ENCODE measurements at regions not wholly inside any gene's neighbourhood (a gene's known extent, or its start where the extent isn't known, plus 50 kb on each side); places are given as distances from the start of the nearest gene placed in this dataset.

DNA sequence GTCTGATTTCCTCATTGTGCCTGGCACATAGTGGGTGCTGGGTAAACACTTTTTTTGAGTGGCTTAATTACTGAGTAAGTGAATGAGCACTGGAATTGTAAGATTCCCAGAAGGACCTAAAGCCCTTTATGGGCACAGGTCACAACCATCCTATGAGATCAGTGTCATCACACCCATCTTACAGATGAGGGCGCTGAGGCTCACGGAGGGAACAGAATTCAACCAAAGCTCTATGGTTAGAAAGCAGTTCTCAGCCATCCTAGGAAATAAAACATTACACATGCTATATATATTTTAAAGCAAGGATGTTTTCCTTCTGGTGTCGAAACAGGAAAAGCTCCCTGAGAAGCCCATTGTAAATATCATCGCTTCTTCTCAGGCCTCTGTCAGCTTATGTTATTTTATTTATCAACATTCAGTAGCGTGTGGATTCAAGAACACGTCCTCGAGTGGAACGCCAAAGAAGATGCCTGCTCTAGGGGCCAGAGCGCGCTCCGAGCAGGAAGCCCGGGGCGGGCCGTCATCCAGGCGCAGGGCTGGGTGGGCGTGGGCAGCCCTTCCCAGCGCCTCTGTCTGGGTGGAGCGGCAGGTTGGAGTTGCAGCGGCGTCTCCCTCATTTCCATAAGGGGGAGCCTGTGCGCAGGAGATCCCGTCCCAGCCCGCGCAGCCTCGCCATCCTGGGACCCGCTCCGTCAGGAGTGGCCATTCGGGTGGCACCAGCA lies 155.8 kb upstream of the SMIM23 start:
- Mint-ChIP-seq H3K27me3 (peaks cover 19 to 39% (median 35%) of the 10 kb centered on the region in 5 donors), H3K36me3 (no peaks in the 10 kb centered on the region), H3K27ac (no peak overlapping the region), H3K4me1 (no peaks in the 10 kb centered on the region), H3K4me3 (no peak overlapping the region), H3K9me3 (peaks cover 0 to 2% (median 0%) of the 10 kb centered on the region in 11 donors)
- DNase-seq (no peak), ATAC-seq (peak; percentile 16)
- H3K36me3 ChIP-seq (ENCODE audit: control insufficient read depth in 2 of 3, insufficient read depth in 3 of 3, low read length in 3 of 3), result no peaks in the 10 kb centered on the region
- POLR2A ChIA-PET, result no interaction called here
- H3K9me3 ChIP-seq (ENCODE audit: control insufficient read depth in 2 of 3, low read length in 3 of 3), result no peaks in the 10 kb centered on the region
- intact Hi-C loops (cut with micrococcal nuclease), result no loop called here
- no peak overlapping the region for H3K27ac ChIP-seq (ENCODE audit: low read depth, low read length)
- H3K27me3 ChIP-seq (ENCODE audit: control insufficient read depth in 2 of 2, insufficient read depth in 2 of 2, low read length in 2 of 2), result no peaks in the 10 kb centered on the region
- no peaks in the 10 kb centered on the region for H3K4me1 ChIP-seq (ENCODE audit: control insufficient read depth in 2 of 2, insufficient read depth in 2 of 2, low read length in 2 of 2)
- CTCF ChIA-PET, result no interaction called here
- no peak overlapping the region for H3K4me3 ChIP-seq (ENCODE audit: low read length)

DNA sequence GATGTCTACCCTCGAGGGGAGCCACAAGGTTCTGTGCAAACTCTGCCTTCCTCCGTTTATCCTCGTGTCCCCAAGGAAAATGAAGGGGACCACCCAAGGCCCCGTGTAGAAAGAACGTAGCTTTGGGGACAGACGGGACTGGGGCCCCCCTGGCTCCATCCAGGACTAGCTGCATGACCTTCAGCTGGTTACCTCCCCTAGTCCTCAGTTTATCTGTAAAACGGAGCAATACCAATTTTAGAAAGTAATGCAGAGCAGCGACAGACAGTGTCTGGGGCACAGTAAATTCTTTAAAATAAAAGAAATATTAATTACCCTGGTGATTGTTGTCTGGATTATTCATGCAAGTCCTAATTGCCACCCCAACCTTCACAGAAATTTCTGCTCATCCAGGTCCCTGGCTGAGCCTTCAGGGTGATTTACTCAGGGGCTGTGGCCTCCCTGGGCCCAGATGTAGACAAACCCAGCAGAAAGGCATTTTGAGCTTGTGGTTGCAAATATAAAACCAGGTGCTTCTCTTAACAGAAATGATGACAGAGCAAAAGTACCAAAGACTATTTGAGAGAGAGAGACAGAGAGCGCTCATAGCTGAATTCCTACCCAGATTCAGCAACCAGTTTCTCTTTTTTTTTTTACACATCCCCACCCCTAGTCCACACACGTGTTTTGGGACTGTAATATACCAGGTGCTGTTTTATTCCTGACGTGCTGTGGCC lies 155.1 kb upstream of the SMIM23 start:
- H3K4me3 ChIP-seq (ENCODE audit: low read length), result no peak overlapping the region
- H3K27ac ChIP-seq (ENCODE audit: low read depth, low read length), result no peak overlapping the region
- H3K9me3 ChIP-seq (ENCODE audit: control insufficient read depth in 2 of 3, low read length in 3 of 3), result no peaks in the 10 kb centered on the region
- intact Hi-C loops (cut with micrococcal nuclease), result no loop called here
- H3K4me1 Mint-ChIP-seq, result no peaks in the 10 kb centered on the region
- ATAC-seq (no peak), DNase-seq (no peak)
- no peaks in the 10 kb centered on the region for H3K4me1 ChIP-seq (ENCODE audit: control insufficient read depth in 2 of 2, insufficient read depth in 2 of 2, low read length in 2 of 2)
- POLR2A ChIA-PET, result no interaction called here
- H3K9me3 Mint-ChIP-seq, result peaks cover 0 to 1% (median 0%) of the 10 kb centered on the region in 11 donors
- H3K27me3 Mint-ChIP-seq, result peaks cover 23 to 39% (median 35%) of the 10 kb centered on the region in 5 donors
- no peak overlapping the region for H3K27ac Mint-ChIP-seq
- H3K27me3 ChIP-seq (ENCODE audit: control insufficient read depth in 2 of 2, insufficient read depth in 2 of 2, low read length in 2 of 2), result no peaks in the 10 kb centered on the region
- H3K4me3 Mint-ChIP-seq, result no peak overlapping the region
- CTCF ChIA-PET, result no interaction called here
- H3K36me3 Mint-ChIP-seq, result no peaks in the 10 kb centered on the region
- no peaks in the 10 kb centered on the region for H3K36me3 ChIP-seq (ENCODE audit: control insufficient read depth in 2 of 3, insufficient read depth in 3 of 3, low read length in 3 of 3)

DNA sequence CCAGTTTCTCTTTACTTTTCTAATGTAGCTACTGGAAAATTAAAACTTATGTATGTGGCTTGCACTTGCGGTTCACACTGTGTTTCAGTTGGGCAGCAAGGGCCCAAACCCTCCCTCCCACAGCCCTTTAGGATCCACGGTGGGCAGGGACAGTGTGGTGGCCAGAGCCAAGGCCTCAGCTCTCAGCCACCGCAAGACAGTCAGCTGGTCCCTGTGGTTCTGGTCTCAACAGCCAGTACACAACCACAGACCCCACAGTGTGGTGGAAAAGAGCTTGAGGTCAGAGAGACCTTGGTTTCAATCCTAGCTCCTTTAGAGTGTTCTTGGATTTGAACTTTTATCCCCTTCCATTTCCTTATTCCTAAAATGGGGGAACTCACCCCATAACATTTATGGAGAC lies 153.0 kb upstream of the SMIM23 start:
- H3K4me1 Mint-ChIP-seq, result no peaks in the 10 kb centered on the region

DNA sequence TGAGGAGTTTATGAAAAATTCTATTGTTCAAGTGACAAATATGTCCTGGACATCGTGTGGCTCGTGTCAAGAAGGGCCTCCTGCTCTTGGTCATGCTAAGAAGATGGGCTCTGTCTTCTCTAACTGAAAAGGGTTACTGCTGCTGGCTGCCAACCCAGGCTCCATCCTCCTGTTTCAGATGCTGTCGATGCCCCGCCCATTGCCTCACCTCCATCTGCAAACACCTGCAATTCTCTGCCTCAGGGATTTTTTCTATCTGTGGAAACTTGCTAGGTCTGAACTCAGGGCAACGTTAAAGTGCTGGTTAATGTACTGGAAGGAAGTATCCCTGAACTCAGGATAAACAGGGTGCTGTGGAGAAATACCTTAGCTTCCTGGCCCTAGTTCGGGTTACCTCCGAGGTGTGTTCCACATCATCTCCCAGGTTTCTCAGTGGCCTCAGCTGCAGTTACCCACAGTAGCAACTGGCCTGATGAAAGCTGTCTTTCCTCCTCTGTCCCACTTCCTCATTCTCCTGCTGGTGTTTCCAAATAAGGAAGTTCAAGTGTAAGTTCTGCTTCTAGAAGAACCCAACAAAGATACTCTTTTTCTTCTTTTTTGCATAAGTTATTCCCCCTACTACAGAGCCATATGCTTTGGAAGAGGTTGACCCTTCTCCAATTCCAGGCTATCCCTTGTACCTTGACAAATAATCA lies 151.7 kb upstream of the SMIM23 start:
- Histone ChIP-seq H3K27me3 (ENCODE audit: control insufficient read depth in 2 of 2, insufficient read depth in 2 of 2, low read length in 2 of 2) (no peaks in the 10 kb centered on the region), H3K4me1 (ENCODE audit: control insufficient read depth in 2 of 2, insufficient read depth in 2 of 2, low read length in 2 of 2) (no peaks in the 10 kb centered on the region), H3K27ac (ENCODE audit: low read depth, low read length) (no peak overlapping the region), H3K36me3 (ENCODE audit: control insufficient read depth in 2 of 3, insufficient read depth in 3 of 3, low read length in 3 of 3) (no peaks in the 10 kb centered on the region), H3K4me3 (ENCODE audit: low read length) (no peak overlapping the region), H3K9me3 (ENCODE audit: control insufficient read depth in 2 of 3, low read length in 3 of 3) (no peaks in the 10 kb centered on the region)
- ChIA-PET POLR2A (no interaction called here), CTCF (no interaction called here)
- ATAC-seq (peak; percentile 73), DNase-seq (no peak)
- Mint-ChIP-seq H3K4me1 (no peaks in the 10 kb centered on the region), H3K27ac (no peak overlapping the region), H3K9me3 (peaks cover 0 to 1% (median 0%) of the 10 kb centered on the region in 11 donors), H3K36me3 (no peaks in the 10 kb centered on the region), H3K4me3 (no peak overlapping the region), H3K27me3 (peaks cover 17 to 42% (median 31%) of the 10 kb centered on the region in 5 donors)
- intact Hi-C loops (cut with micrococcal nuclease), result no loop called here

More for the DNA sequence above, 153.0 kb upstream of the SMIM23 start:
- Mint-ChIP-seq H3K27me3 (peaks cover 23 to 49% (median 41%) of the 10 kb centered on the region in 5 donors), H3K36me3 (no peaks in the 10 kb centered on the region), H3K4me3 (no peak overlapping the region), H3K9me3 (peaks cover 0 to 1% (median 0%) of the 10 kb centered on the region in 11 donors), H3K27ac (no peak overlapping the region)
- Histone ChIP-seq H3K36me3 (ENCODE audit: control insufficient read depth in 2 of 3, insufficient read depth in 3 of 3, low read length in 3 of 3) (no peaks in the 10 kb centered on the region), H3K4me3 (ENCODE audit: low read length) (no peak overlapping the region), H3K4me1 (ENCODE audit: control insufficient read depth in 2 of 2, insufficient read depth in 2 of 2, low read length in 2 of 2) (no peaks in the 10 kb centered on the region), H3K27ac (ENCODE audit: low read depth, low read length) (no peak overlapping the region), H3K27me3 (ENCODE audit: control insufficient read depth in 2 of 2, insufficient read depth in 2 of 2, low read length in 2 of 2) (no peaks in the 10 kb centered on the region), H3K9me3 (ENCODE audit: control insufficient read depth in 2 of 3, low read length in 3 of 3) (no peaks in the 10 kb centered on the region)
- intact Hi-C loops (cut with micrococcal nuclease), result no loop called here
- no peak for ATAC-seq
- DNase-seq, result no peak
- ChIA-PET POLR2A (no interaction called here), CTCF (no interaction called here)

DNA sequence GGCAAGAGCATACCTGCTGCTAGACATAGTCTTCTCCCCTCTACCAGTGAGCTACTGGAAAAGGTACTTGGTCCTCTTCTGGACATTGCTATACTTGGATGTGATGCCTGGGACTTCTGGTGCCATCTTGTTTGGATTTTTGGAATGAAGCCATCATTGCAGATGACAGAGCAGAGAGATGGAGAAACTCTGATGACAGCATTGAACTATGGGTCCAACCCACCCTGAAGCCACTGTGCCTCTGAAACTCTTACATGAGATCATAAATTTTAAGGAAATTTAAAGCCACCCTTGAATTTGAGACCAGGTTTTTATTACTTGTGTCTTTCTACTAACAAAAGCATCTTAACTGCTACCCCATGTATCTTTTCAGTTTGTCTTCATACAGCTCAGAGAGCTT lies 151.1 kb upstream of the SMIM23 start:
- Histone ChIP-seq H3K9me3 (ENCODE audit: control insufficient read depth in 2 of 3, low read length in 3 of 3) (no peaks in the 10 kb centered on the region), H3K4me3 (ENCODE audit: low read length) (no peak overlapping the region), H3K27ac (ENCODE audit: low read depth, low read length) (no peak overlapping the region), H3K4me1 (ENCODE audit: control insufficient read depth in 2 of 2, insufficient read depth in 2 of 2, low read length in 2 of 2) (no peaks in the 10 kb centered on the region), H3K27me3 (ENCODE audit: control insufficient read depth in 2 of 2, insufficient read depth in 2 of 2, low read length in 2 of 2) (no peaks in the 10 kb centered on the region), H3K36me3 (ENCODE audit: control insufficient read depth in 2 of 3, insufficient read depth in 3 of 3, low read length in 3 of 3) (no peaks in the 10 kb centered on the region)
- CTCF ChIA-PET, result no interaction called here
- no peaks in the 10 kb centered on the region for H3K4me1 Mint-ChIP-seq
- DNase-seq (no peak), ATAC-seq (peak; percentile 18)
- H3K27me3 Mint-ChIP-seq, result peaks cover 14 to 39% (median 27%) of the 10 kb centered on the region in 5 donors
- no peaks in the 10 kb centered on the region for H3K36me3 Mint-ChIP-seq
- no peak overlapping the region for H3K27ac Mint-ChIP-seq
- H3K4me3 Mint-ChIP-seq, result no peak overlapping the region
- intact Hi-C loops (cut with micrococcal nuclease), result no loop called here
- POLR2A ChIA-PET, result no interaction called here
- peaks cover 0 to 1% (median 0%) of the 10 kb centered on the region in 11 donors for H3K9me3 Mint-ChIP-seq

DNA sequence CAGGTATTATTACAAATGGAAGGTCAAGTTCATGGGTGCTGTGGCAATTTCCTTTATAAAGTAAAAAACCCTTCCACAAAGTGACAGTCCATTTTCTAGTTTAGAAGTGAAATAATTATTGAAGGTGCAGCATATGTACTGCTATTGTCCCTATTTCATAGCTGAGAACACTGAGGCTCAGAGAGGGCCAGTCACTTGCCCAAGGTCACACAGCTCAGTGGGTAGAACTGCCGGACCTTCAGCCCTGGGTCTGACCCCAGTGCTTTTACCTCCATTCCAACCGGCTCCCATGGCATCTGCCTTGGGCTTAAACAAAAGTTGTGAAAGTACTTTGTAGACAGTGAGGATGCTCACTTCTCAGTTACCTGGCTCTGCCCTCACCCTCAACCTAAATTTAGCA lies 150.6 kb upstream of the SMIM23 start:
- Histone ChIP-seq H3K36me3 (ENCODE audit: control insufficient read depth in 2 of 3, insufficient read depth in 3 of 3, low read length in 3 of 3) (no peaks in the 10 kb centered on the region), H3K4me3 (ENCODE audit: low read length) (no peak overlapping the region), H3K4me1 (ENCODE audit: control insufficient read depth in 2 of 2, insufficient read depth in 2 of 2, low read length in 2 of 2) (no peaks in the 10 kb centered on the region), H3K27ac (ENCODE audit: low read depth, low read length) (no peak overlapping the region), H3K27me3 (ENCODE audit: control insufficient read depth in 2 of 2, insufficient read depth in 2 of 2, low read length in 2 of 2) (no peaks in the 10 kb centered on the region), H3K9me3 (ENCODE audit: control insufficient read depth in 2 of 3, low read length in 3 of 3) (no peaks in the 10 kb centered on the region)
- no peak overlapping the region for H3K27ac Mint-ChIP-seq
- no peak for ATAC-seq
- ChIA-PET POLR2A (no interaction called here), CTCF (no interaction called here)
- intact Hi-C loops (cut with micrococcal nuclease), result no loop called here
- H3K9me3 Mint-ChIP-seq, result peaks cover 0 to 1% (median 0%) of the 10 kb centered on the region in 11 donors
- no peak overlapping the region for H3K4me3 Mint-ChIP-seq
- H3K27me3 Mint-ChIP-seq, result peaks cover 14 to 39% (median 26%) of the 10 kb centered on the region in 5 donors
- no peaks in the 10 kb centered on the region for H3K36me3 Mint-ChIP-seq
- no peak for DNase-seq
- no peaks in the 10 kb centered on the region for H3K4me1 Mint-ChIP-seq
